ENCODE measurements at regions not wholly inside any gene's neighbourhood (a gene's known extent, or its start where the extent isn't known, plus 50 kb on each side); places are given as distances from the start of the nearest gene placed in this dataset.

GRCh38 chr12:87612996-87613395, 416.2 kb downstream of the C12orf50 start:
- Mint-ChIP-seq H3K9me3 (ENCODE audit: unreplicated experiment) (no peaks in the 10 kb centered on the region), H3K27me3 (ENCODE audit: unreplicated experiment) (no peaks in the 10 kb centered on the region), H3K36me3 (ENCODE audit: low read depth, unreplicated experiment) (no peaks in the 10 kb centered on the region), H3K27ac (ENCODE audit: unreplicated experiment) (no peak overlapping the region), H3K4me1 (ENCODE audit: unreplicated experiment) (no peaks in the 10 kb centered on the region), H3K4me3 (ENCODE audit: unreplicated experiment) (no peak overlapping the region)
- no peak for DNase-seq (ENCODE audit: low spot score)
- TF ChIP-seq, protein P1, sequence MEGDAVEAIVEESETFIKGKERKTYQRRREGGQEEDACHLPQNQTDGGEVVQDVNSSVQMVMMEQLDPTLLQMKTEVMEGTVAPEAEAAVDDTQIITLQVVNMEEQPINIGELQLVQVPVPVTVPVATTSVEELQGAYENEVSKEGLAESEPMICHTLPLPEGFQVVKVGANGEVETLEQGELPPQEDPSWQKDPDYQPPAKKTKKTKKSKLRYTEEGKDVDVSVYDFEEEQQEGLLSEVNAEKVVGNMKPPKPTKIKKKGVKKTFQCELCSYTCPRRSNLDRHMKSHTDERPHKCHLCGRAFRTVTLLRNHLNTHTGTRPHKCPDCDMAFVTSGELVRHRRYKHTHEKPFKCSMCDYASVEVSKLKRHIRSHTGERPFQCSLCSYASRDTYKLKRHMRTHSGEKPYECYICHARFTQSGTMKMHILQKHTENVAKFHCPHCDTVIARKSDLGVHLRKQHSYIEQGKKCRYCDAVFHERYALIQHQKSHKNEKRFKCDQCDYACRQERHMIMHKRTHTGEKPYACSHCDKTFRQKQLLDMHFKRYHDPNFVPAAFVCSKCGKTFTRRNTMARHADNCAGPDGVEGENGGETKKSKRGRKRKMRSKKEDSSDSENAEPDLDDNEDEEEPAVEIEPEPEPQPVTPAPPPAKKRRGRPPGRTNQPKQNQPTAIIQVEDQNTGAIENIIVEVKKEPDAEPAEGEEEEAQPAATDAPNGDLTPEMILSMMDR (IDR thresholded peaks at IDR 0.05; ENCODE audit: unreplicated experiment), result no peak

DNA sequence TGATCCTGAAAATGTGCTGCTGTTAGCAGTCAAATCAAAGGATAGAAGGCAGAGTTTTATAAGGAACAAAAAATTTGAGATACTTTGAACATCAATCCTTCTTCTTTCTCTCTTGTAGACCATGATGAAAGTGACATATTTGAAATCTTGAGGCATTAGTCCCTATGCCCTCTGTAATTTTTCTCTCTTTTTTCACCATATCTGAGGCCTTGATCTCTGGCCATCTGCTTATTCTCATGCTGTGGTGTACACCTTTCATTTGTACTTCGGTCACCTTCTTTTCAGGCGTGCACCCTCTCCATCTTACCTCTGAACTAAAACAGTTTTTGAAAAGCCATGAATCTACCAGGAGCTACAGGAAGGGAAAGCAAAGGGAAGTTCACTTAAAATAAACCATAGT, 420.9 kb downstream of the C12orf50 start:
- no peaks in the 10 kb centered on the region for H3K4me1 Mint-ChIP-seq (ENCODE audit: unreplicated experiment)
- H3K27me3 Mint-ChIP-seq (ENCODE audit: unreplicated experiment), result no peaks in the 10 kb centered on the region
- no peaks in the 10 kb centered on the region for H3K36me3 Mint-ChIP-seq (ENCODE audit: low read depth, unreplicated experiment)
- H3K9me3 Mint-ChIP-seq (ENCODE audit: unreplicated experiment), result no peaks in the 10 kb centered on the region
- no peak overlapping the region for H3K4me3 Mint-ChIP-seq (ENCODE audit: unreplicated experiment)
- no peak for DNase-seq (ENCODE audit: low spot score)
- TF ChIP-seq, protein P1 (IDR thresholded peaks at IDR 0.05; ENCODE audit: unreplicated experiment), result no peak
- no peak overlapping the region for H3K27ac Mint-ChIP-seq (ENCODE audit: unreplicated experiment)

GRCh38 chr12:87603727-87604126, 425.5 kb downstream of the C12orf50 start:
- no peaks in the 10 kb centered on the region for H3K4me1 Mint-ChIP-seq (ENCODE audit: unreplicated experiment)
- H3K9me3 Mint-ChIP-seq (ENCODE audit: unreplicated experiment), result no peaks in the 10 kb centered on the region
- no peak overlapping the region for H3K27ac Mint-ChIP-seq (ENCODE audit: unreplicated experiment)
- TF ChIP-seq, protein P1 (IDR thresholded peaks at IDR 0.05; ENCODE audit: unreplicated experiment), result no peak
- H3K36me3 Mint-ChIP-seq (ENCODE audit: low read depth, unreplicated experiment), result no peaks in the 10 kb centered on the region
- H3K27me3 Mint-ChIP-seq (ENCODE audit: unreplicated experiment), result no peaks in the 10 kb centered on the region
- no peak overlapping the region for H3K4me3 Mint-ChIP-seq (ENCODE audit: unreplicated experiment)
- no peak for DNase-seq (ENCODE audit: low spot score)

- TF ChIP-seq, protein P1 (IDR thresholded peaks at IDR 0.05; ENCODE audit: unreplicated experiment), result no peak
- no peak for DNase-seq (ENCODE audit: low spot score)
- no peak overlapping the region for H3K4me3 Mint-ChIP-seq (ENCODE audit: unreplicated experiment)
- no peaks in the 10 kb centered on the region for H3K27me3 Mint-ChIP-seq (ENCODE audit: unreplicated experiment)
- H3K4me1 Mint-ChIP-seq (ENCODE audit: unreplicated experiment), result no peaks in the 10 kb centered on the region
- no peaks in the 10 kb centered on the region for H3K36me3 Mint-ChIP-seq (ENCODE audit: low read depth, unreplicated experiment)
- no peaks in the 10 kb centered on the region for H3K9me3 Mint-ChIP-seq (ENCODE audit: unreplicated experiment)
- no peak overlapping the region for H3K27ac Mint-ChIP-seq (ENCODE audit: unreplicated experiment)
Measured at GRCh38 chr12:87599459-87599858, 429.7 kb downstream of the C12orf50 start.

DNA sequence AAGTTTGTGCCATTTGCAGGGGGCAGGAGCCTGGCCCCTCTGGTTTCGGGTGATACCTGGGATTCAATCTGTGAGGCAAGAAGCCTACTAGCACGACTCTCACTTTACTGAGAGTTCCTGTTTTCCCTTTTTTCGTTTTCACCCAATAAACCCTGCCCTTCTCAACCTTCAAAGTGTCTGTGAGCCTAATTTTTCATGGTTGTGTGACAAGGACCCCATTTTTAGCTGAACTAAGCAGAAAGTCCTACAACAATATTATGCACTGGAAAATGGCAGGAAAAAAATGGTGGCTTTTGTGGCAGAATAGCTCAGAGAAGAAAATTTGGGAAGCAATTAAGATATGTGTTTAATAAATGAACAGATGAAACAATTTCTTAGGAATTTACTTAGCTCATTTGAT, 432.1 kb downstream of the C12orf50 start:
- DNase-seq (ENCODE audit: low spot score), result no peak

More for the DNA sequence above, 432.1 kb downstream of the C12orf50 start:
- Mint-ChIP-seq H3K4me1 (ENCODE audit: unreplicated experiment) (no peaks in the 10 kb centered on the region), H3K27ac (ENCODE audit: unreplicated experiment) (no peak overlapping the region), H3K9me3 (ENCODE audit: unreplicated experiment) (no peaks in the 10 kb centered on the region), H3K36me3 (ENCODE audit: low read depth, unreplicated experiment) (no peaks in the 10 kb centered on the region), H3K4me3 (ENCODE audit: unreplicated experiment) (no peak overlapping the region), H3K27me3 (ENCODE audit: unreplicated experiment) (no peaks in the 10 kb centered on the region)
- TF ChIP-seq, protein P1 (IDR thresholded peaks at IDR 0.05; ENCODE audit: unreplicated experiment), result no peak
